Peyer's patch (tissue), 4 donors: ENCODE measurements at regions not wholly inside any gene's neighbourhood (a gene's known extent, or its start where the extent isn't known, plus 50 kb on each side); places are given as distances from the start of the nearest gene placed in this dataset.

Experiments
- POLR2A ChIP-seq, 2 donors: fragments of 450-650 bp; IDR thresholded peaks; one replicate each; pipeline ENCODE4 v1.5.1; 2017; ENCODE audit warnings: antibody characterized with exemption in 2 of 2, mild to moderate bottlenecking in 2 of 2, moderate library complexity in 2 of 2
- TF ChIP-seq, protein P1 (sequence below), 6 experiments: fragments of 450-650 bp in 4 of 6; fragments of 200-600 bp in 2 of 6; sonication (generic) in 1 of 6; IDR thresholded peaks; one replicate each; pipeline ENCODE4 v1.5.1; 2017 to 2019; ENCODE audit warnings: antibody characterized with exemption in 6 of 6, mild to moderate bottlenecking in 3 of 6, moderate library complexity in 1 of 6

DNA sequence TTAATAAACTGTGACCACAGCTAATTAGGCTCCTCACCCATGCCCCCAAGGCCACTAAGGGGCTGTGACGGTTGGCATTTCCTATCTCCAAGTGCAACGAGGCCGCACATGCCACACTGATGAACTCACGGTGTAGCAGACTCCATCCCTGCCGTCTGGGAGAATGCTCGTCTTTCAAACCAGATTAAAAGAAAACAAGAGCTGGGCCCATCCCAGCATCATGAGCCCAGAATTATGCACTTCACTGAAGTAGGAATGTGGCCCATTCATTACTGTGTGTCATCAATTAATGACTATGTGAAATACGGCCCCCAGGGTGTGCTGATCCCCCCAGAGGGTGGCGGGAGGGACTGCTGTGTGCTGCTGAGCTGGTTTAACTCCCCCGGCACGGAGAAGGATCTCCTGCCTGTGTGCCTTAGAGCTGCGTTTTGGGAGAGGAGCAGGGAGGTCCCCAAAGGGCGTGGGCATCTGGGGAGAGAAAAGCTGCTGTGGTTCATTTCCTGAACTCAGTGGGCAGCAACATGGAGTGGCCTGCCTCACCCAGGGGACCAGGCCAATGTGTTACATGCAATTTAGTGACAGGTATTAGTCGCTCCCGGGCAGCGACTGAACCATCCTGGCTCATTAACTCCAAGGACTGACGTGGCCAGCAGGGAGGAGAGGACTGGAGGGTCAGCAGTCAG lies 194.5 kb downstream of the FOXL1 start:
- TF ChIP-seq, protein P1, sequence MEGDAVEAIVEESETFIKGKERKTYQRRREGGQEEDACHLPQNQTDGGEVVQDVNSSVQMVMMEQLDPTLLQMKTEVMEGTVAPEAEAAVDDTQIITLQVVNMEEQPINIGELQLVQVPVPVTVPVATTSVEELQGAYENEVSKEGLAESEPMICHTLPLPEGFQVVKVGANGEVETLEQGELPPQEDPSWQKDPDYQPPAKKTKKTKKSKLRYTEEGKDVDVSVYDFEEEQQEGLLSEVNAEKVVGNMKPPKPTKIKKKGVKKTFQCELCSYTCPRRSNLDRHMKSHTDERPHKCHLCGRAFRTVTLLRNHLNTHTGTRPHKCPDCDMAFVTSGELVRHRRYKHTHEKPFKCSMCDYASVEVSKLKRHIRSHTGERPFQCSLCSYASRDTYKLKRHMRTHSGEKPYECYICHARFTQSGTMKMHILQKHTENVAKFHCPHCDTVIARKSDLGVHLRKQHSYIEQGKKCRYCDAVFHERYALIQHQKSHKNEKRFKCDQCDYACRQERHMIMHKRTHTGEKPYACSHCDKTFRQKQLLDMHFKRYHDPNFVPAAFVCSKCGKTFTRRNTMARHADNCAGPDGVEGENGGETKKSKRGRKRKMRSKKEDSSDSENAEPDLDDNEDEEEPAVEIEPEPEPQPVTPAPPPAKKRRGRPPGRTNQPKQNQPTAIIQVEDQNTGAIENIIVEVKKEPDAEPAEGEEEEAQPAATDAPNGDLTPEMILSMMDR (IDR thresholded peaks at IDR 0.05) = no peak
- TF ChIP-seq POLR2A (IDR thresholded peaks at IDR 0.05) = no peak
